ENCODE measurements at regions not wholly inside any gene's neighbourhood (a gene's known extent, or its start where the extent isn't known, plus 50 kb on each side); places are given as distances from the start of the nearest gene placed in this dataset.

- Mint-ChIP-seq H3K9me3 (ENCODE audit: unreplicated experiment) (no peaks in the 10 kb centered on the region), H3K27me3 (ENCODE audit: unreplicated experiment) (no peaks in the 10 kb centered on the region), H3K27ac (ENCODE audit: unreplicated experiment) (no peak overlapping the region), H3K4me1 (ENCODE audit: low read depth, unreplicated experiment) (no peaks in the 10 kb centered on the region), H3K36me3 (ENCODE audit: unreplicated experiment) (no peaks in the 10 kb centered on the region), H3K4me3 (ENCODE audit: unreplicated experiment) (no peak overlapping the region)
- no peak for DNase-seq
- TF ChIP-seq, protein P1, sequence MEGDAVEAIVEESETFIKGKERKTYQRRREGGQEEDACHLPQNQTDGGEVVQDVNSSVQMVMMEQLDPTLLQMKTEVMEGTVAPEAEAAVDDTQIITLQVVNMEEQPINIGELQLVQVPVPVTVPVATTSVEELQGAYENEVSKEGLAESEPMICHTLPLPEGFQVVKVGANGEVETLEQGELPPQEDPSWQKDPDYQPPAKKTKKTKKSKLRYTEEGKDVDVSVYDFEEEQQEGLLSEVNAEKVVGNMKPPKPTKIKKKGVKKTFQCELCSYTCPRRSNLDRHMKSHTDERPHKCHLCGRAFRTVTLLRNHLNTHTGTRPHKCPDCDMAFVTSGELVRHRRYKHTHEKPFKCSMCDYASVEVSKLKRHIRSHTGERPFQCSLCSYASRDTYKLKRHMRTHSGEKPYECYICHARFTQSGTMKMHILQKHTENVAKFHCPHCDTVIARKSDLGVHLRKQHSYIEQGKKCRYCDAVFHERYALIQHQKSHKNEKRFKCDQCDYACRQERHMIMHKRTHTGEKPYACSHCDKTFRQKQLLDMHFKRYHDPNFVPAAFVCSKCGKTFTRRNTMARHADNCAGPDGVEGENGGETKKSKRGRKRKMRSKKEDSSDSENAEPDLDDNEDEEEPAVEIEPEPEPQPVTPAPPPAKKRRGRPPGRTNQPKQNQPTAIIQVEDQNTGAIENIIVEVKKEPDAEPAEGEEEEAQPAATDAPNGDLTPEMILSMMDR (IDR thresholded peaks at IDR 0.05; ENCODE audit: partially characterized antibody, unreplicated experiment), result no peak
These were observed 420.1 kb downstream of the MTRR start for GRCh38 chr5:8288897-8289516.

DNA sequence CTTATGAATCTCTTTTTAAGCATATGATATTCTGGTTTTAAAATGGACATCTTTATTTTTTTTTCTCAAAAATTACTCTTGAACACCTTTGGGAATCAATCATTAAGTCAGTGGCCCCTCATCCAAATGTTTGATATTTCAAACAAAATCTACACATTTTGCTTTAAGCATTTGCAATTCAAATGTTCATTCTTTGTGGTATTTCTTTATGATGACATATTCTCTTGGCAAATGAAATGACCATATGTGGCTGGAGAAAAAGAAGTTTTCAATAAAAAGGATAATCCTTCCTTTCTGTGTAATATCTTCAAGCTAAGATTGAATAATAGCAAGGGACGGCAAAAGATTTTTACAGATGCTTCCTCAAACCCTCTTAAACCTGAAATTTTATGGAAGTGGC lies 420.8 kb downstream of the MTRR start:
- DNase-seq, result no peak
- TF ChIP-seq, protein P1 (IDR thresholded peaks at IDR 0.05; ENCODE audit: partially characterized antibody, unreplicated experiment), result no peak
- Mint-ChIP-seq H3K9me3 (ENCODE audit: unreplicated experiment) (no peaks in the 10 kb centered on the region), H3K4me3 (ENCODE audit: unreplicated experiment) (no peak overlapping the region), H3K27ac (ENCODE audit: unreplicated experiment) (no peak overlapping the region), H3K27me3 (ENCODE audit: unreplicated experiment) (no peaks in the 10 kb centered on the region), H3K4me1 (ENCODE audit: low read depth, unreplicated experiment) (no peaks in the 10 kb centered on the region), H3K36me3 (ENCODE audit: unreplicated experiment) (no peaks in the 10 kb centered on the region)

- no peaks in the 10 kb centered on the region for H3K9me3 Mint-ChIP-seq (ENCODE audit: unreplicated experiment)
- H3K27ac Mint-ChIP-seq (ENCODE audit: unreplicated experiment), result no peak overlapping the region
- H3K36me3 Mint-ChIP-seq (ENCODE audit: unreplicated experiment), result no peaks in the 10 kb centered on the region
- H3K4me1 Mint-ChIP-seq (ENCODE audit: low read depth, unreplicated experiment), result no peaks in the 10 kb centered on the region
- H3K27me3 Mint-ChIP-seq (ENCODE audit: unreplicated experiment), result no peaks in the 10 kb centered on the region
- TF ChIP-seq, protein P1 (IDR thresholded peaks at IDR 0.05; ENCODE audit: partially characterized antibody, unreplicated experiment), result no peak
- no peak overlapping the region for H3K4me3 Mint-ChIP-seq (ENCODE audit: unreplicated experiment)
- no peak for DNase-seq
These were observed 421.8 kb downstream of the MTRR start for GRCh38 chr5:8290721-8291120.

DNA sequence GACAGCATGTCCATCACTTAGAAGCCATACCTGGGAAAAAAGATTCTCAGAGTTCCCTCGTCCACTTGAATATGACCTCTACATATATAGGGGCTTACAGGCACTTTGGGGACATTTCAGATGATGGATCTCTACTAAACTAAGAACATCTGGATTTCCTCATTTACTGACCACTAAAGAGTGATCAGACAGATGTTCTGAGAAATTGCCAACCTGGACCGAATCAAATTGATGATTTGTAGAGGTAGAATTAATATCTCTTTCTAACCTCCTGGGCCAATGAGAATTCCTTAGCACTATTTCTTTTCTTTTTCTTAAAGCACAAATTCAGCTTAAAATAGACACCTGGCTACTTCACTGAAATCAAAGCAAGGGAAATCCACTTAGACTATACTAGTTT lies 422.7 kb downstream of the MTRR start:
- H3K9me3 Mint-ChIP-seq (ENCODE audit: unreplicated experiment), result no peaks in the 10 kb centered on the region
- TF ChIP-seq, protein P1 (IDR thresholded peaks at IDR 0.05; ENCODE audit: partially characterized antibody, unreplicated experiment), result no peak
- no peaks in the 10 kb centered on the region for H3K36me3 Mint-ChIP-seq (ENCODE audit: unreplicated experiment)
- no peaks in the 10 kb centered on the region for H3K27me3 Mint-ChIP-seq (ENCODE audit: unreplicated experiment)
- no peak overlapping the region for H3K27ac Mint-ChIP-seq (ENCODE audit: unreplicated experiment)
- H3K4me3 Mint-ChIP-seq (ENCODE audit: unreplicated experiment), result no peak overlapping the region
- H3K4me1 Mint-ChIP-seq (ENCODE audit: low read depth, unreplicated experiment), result no peaks in the 10 kb centered on the region
- DNase-seq, result no peak

DNA sequence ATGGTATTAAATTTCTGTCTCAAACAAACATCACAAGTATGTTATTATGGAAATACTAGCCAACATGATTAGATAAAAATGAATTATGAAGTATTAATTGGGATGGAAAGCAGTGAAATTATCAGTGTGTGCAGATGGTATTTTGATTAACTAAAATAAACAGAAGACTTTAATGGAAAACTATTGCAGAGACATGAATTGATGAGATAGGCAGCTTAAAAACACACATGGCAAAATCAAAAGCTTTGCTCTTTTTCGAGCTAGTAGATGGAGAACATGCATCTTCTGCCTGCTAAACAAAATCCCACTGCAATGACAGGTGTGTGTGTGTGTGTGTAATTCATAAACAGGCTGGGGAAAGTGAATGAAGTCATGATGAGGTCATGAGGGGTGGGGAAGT lies 426.2 kb downstream of the MTRR start:
- no peak overlapping the region for H3K4me3 Mint-ChIP-seq (ENCODE audit: unreplicated experiment)
- no peaks in the 10 kb centered on the region for H3K27me3 Mint-ChIP-seq (ENCODE audit: unreplicated experiment)
- no peaks in the 10 kb centered on the region for H3K4me1 Mint-ChIP-seq (ENCODE audit: low read depth, unreplicated experiment)
- no peaks in the 10 kb centered on the region for H3K36me3 Mint-ChIP-seq (ENCODE audit: unreplicated experiment)
- peaks cover 2% of the 10 kb centered on the region for H3K9me3 Mint-ChIP-seq (ENCODE audit: unreplicated experiment)
- H3K27ac Mint-ChIP-seq (ENCODE audit: unreplicated experiment), result no peak overlapping the region
- TF ChIP-seq, protein P1 (IDR thresholded peaks at IDR 0.05; ENCODE audit: partially characterized antibody, unreplicated experiment), result no peak
- DNase-seq, result no peak
